MM.1S (cell line): ENCODE measurements at regions not wholly inside any gene's neighbourhood (a gene's known extent, or its start where the extent isn't known, plus 50 kb on each side); places are given as distances from the start of the nearest gene placed in this dataset.

Experiments used
- DNase-seq: peaks from one replicate; pipeline ENCODE4 v3.0.0-alpha.2; 2015
- H2AFZ ChIP-seq: fragments of 300-600 bp; sonication (generic); 2 replicates; pipeline ENCODE4 v1.6.0; 2016; ENCODE audit warnings: antibody characterized with exemption, low read length
- H3F3A ChIP-seq: fragments of 300-600 bp; sonication (generic); 2 replicates; pipeline ENCODE4 v1.6.1; 2016; ENCODE audit warnings: mild to moderate bottlenecking, antibody characterized with exemption, low read length, moderate library complexity, mixed read lengths; ENCODE audit not compliant: insufficient read depth
- H3K27ac ChIP-seq: fragments of 300-600 bp; sonication (generic); 2 replicates; pipeline ENCODE4 v1.5.1; 2016; ENCODE audit warnings: mild to moderate bottlenecking, low read length
- H3K27me3 ChIP-seq: fragments of 300-600 bp; sonication (generic); replicated peaks from 2 replicates; pipeline ENCODE4 v1.6.0; 2016; ENCODE audit warnings: low read length; ENCODE audit not compliant: insufficient read depth
- H3K36me3 ChIP-seq: fragments of 300-600 bp; sonication (generic); replicated peaks from 2 replicates; pipeline ENCODE4 v1.6.1; 2016; ENCODE audit warnings: mild to moderate bottlenecking, low read length, mixed read lengths; ENCODE audit not compliant: insufficient read depth
- H3K4me1 ChIP-seq: fragments of 300-600 bp; sonication (generic); 2 replicates; pipeline ENCODE4 v1.6.1; 2016; ENCODE audit warnings: low read length, mixed read lengths
- H3K4me2 ChIP-seq: fragments of 300-600 bp; sonication (generic); 2 replicates; pipeline ENCODE4 v1.6.0; 2016; ENCODE audit warnings: low read depth, low read length
- H3K4me3 ChIP-seq: fragments of 300-600 bp; sonication (generic); 2 replicates; pipeline ENCODE4 v1.5.1; 2016; ENCODE audit warnings: low read length, mixed read lengths
- H3K79me2 ChIP-seq: fragments of 300-600 bp; sonication (generic); 2 replicates; pipeline ENCODE4 v1.6.1; 2016; ENCODE audit warnings: mixed run types, low read length, mixed read lengths
- H3K9ac ChIP-seq: fragments of 300-600 bp; sonication (generic); 2 replicates; pipeline ENCODE4 v1.6.1; 2016; ENCODE audit warnings: low read length, mixed read lengths
- H3K9me2 ChIP-seq: fragments of 300-600 bp; sonication (generic); replicated peaks from 2 replicates; pipeline ENCODE4 v1.6.1; 2016; ENCODE audit warnings: mild to moderate bottlenecking, low read length, mixed read lengths; ENCODE audit not compliant: insufficient read depth
- H3K9me3 ChIP-seq: fragments of 300-600 bp; sonication (generic); replicated peaks from 2 replicates; pipeline ENCODE4 v1.6.1; 2016; ENCODE audit warnings: mild to moderate bottlenecking, low read length, mixed read lengths; ENCODE audit not compliant: insufficient read depth
- H4K20me1 ChIP-seq: fragments of 300-600 bp; sonication (generic); 2 replicates; pipeline ENCODE4 v1.6.1; 2016; ENCODE audit warnings: mild to moderate bottlenecking, low read length, moderate library complexity, mixed read lengths; ENCODE audit not compliant: insufficient read depth
- CTCF ChIP-seq: fragments of 300-600 bp; sonication (generic); IDR thresholded peaks from 2 replicates; pipeline ENCODE4 v1.5.1; 2016; ENCODE audit warnings: antibody characterized with exemption, low read length, mixed read lengths
- EZH2 ChIP-seq: fragments of 300-600 bp; sonication (generic); optimal IDR thresholded peaks from 2 replicates; pipeline ENCODE3; 2017; ENCODE audit warnings: low read depth, mild to moderate bottlenecking, antibody characterized with exemption, low read length, mixed read lengths
- EZH2phosphoT487 ChIP-seq: fragments of 300-600 bp; sonication (generic); IDR thresholded peaks from 2 replicates; pipeline ENCODE4 v1.6.1; 2018; ENCODE audit warnings: antibody characterized with exemption, low read length

GRCh38 chr4:129708784-129709183, 612.8 kb downstream of the C4orf33 start:
- no peaks in the 10 kb centered on the region for H4K20me1 ChIP-seq
- no peaks in the 10 kb centered on the region for H3K79me2 ChIP-seq
- H3K4me1 ChIP-seq: no peaks in the 10 kb centered on the region
- H3K9me2 ChIP-seq: 0 out of 2 replicates have a peak, but pooled peaks cover 2% of the 10 kb centered on the region
- no peaks in the 10 kb centered on the region for H3K36me3 ChIP-seq
- H3K9ac ChIP-seq: no peak overlapping the region
- no peak overlapping the region for H2AFZ ChIP-seq
- no peaks in the 10 kb centered on the region; the same call in 1 of the 2 replicates for H3K9me3 ChIP-seq
- H3F3A ChIP-seq: no peaks in the 10 kb centered on the region
- TF ChIP-seq CTCF (no peak), EZH2phosphoT487 (no peak), EZH2 (no peak)
- H3K27me3 ChIP-seq: no peaks in the 10 kb centered on the region
- no peak for DNase-seq
- no peak overlapping the region for H3K4me2 ChIP-seq
- H3K27ac ChIP-seq: no peak overlapping the region
- H3K4me3 ChIP-seq: no peak overlapping the region

GRCh38 chr4:129738175-129738574, 642.2 kb downstream of the C4orf33 start:
- TF ChIP-seq EZH2 (no peak), EZH2phosphoT487 (no peak), CTCF (no peak)
- H2AFZ ChIP-seq: peak overlapping the region; percentile 79

GRCh38 chr4:129747756-129748155, 651.8 kb downstream of the C4orf33 start:
- Histone ChIP-seq H3K27me3 (no peaks in the 10 kb centered on the region), H3K36me3 (no peaks in the 10 kb centered on the region), H3K79me2 (no peaks in the 10 kb centered on the region), H3K9me3 (no peaks in the 10 kb centered on the region), H3K4me1 (no peaks in the 10 kb centered on the region), H3K4me2 (no peak overlapping the region), H3K9ac (no peak overlapping the region), H2AFZ (no peak overlapping the region), H3F3A (no peaks in the 10 kb centered on the region), H3K9me2 (no peaks in the 10 kb centered on the region), H4K20me1 (no peaks in the 10 kb centered on the region), H3K27ac (no peak overlapping the region), H3K4me3 (no peak overlapping the region)
- no peak for DNase-seq
- TF ChIP-seq EZH2phosphoT487: no peak
- no peak for TF ChIP-seq CTCF
- no peak for TF ChIP-seq EZH2

More at GRCh38 chr4:129738175-129738574, 642.2 kb downstream of the C4orf33 start:
- Histone ChIP-seq H3K9ac (no peak overlapping the region), H3K36me3 (no peaks in the 10 kb centered on the region), H3K9me2 (no peaks in the 10 kb centered on the region), H4K20me1 (no peaks in the 10 kb centered on the region), H3F3A (no peaks in the 10 kb centered on the region), H3K9me3 (no peaks in the 10 kb centered on the region), H3K27me3 (no peaks in the 10 kb centered on the region), H3K4me1 (peaks cover 7% of the 10 kb centered on the region; the same call in 1 of the 2 replicates), H3K4me3 (no peak overlapping the region), H3K79me2 (no peaks in the 10 kb centered on the region), H3K4me2 (peak overlapping the region; percentile 44; the same call in 1 of the 2 replicates), H3K27ac (no peak overlapping the region)
- peak; percentile 76 for DNase-seq
